Peyer's patch (tissue), 4 donors: ENCODE measurements at regions not wholly inside any gene's neighbourhood (a gene's known extent, or its start where the extent isn't known, plus 50 kb on each side); places are given as distances from the start of the nearest gene placed in this dataset.

Experiments
- DNase-seq, 3 donors: peaks; one replicate each; pipeline ENCODE4 v3.0.0-alpha.2; 2017 to 2019
- H3K27ac ChIP-seq, 4 donors: fragments of 200-600 bp; sonication (generic); one replicate each; pipeline ENCODE4 v1.5.1; 2016 to 2019
- H3K27me3 ChIP-seq, 2 donors: fragments of 200-600 bp; sonication (generic); one replicate each; pipeline ENCODE4 v1.5.1; 2019
- H3K36me3 ChIP-seq, 3 donors: fragments of 200-600 bp; sonication (generic); one replicate each; pipeline ENCODE4 v1.5.1; 2016 to 2019
- H3K4me1 ChIP-seq, 4 donors: fragments of 200-600 bp; sonication (generic); one replicate each; pipeline ENCODE4 v1.5.1; 2016 to 2019
- H3K4me3 ChIP-seq, 4 donors: fragments of 200-600 bp; sonication (generic); 1 replicate in 3 of 4; 2 replicates in 1 of 4; pipeline ENCODE4 v1.5.1; 2016 to 2019; ENCODE audit warnings: mild to moderate bottlenecking in 1 of 4
- H3K9me3 ChIP-seq, 4 donors: fragments of 200-600 bp; sonication (generic); one replicate each; pipeline ENCODE4 v1.5.1; 2016 to 2019; ENCODE audit warnings: mild to moderate bottlenecking in 1 of 4
- CTCF ChIP-seq, 6 experiments: fragments of 450-650 bp in 4 of 6; fragments of 200-600 bp in 2 of 6; sonication (generic) in 1 of 6; IDR thresholded peaks; one replicate each; pipeline ENCODE4 v1.5.1; 2017 to 2019; ENCODE audit warnings: antibody characterized with exemption in 6 of 6, mild to moderate bottlenecking in 3 of 6, moderate library complexity in 1 of 6
- POLR2A ChIP-seq, 2 donors: fragments of 450-650 bp; IDR thresholded peaks; one replicate each; pipeline ENCODE4 v1.5.1; 2017; ENCODE audit warnings: antibody characterized with exemption in 2 of 2, mild to moderate bottlenecking in 2 of 2, moderate library complexity in 2 of 2

- DNase-seq, result no peak
- no peak for TF ChIP-seq POLR2A (IDR thresholded peaks at IDR 0.05)
- TF ChIP-seq CTCF (IDR thresholded peaks at IDR 0.05), result no peak
These were observed 552.5 kb downstream of the BCKDHB start for GRCh38 chr6:80658926-80659325.

GRCh38 chr6:80647156-80647555 lies 540.7 kb downstream of the BCKDHB start:
- no peak for TF ChIP-seq CTCF (IDR thresholded peaks at IDR 0.05)
- no peak for TF ChIP-seq POLR2A (IDR thresholded peaks at IDR 0.05)
- Histone ChIP-seq H3K27ac (no peak overlapping the region), H3K36me3 (no peaks in the 10 kb centered on the region), H3K27me3 (no peaks in the 10 kb centered on the region), H3K4me1 (no peaks in the 10 kb centered on the region), H3K4me3 (no peak overlapping the region), H3K9me3 (no peaks in the 10 kb centered on the region)
- DNase-seq, result no peak

More at GRCh38 chr6:80658926-80659325, 552.5 kb downstream of the BCKDHB start:
- no peaks in the 10 kb centered on the region for H3K4me1 ChIP-seq
- H3K36me3 ChIP-seq, result no peaks in the 10 kb centered on the region
- H3K4me3 ChIP-seq, result no peak overlapping the region
- H3K27ac ChIP-seq, result no peak overlapping the region
- no peaks in the 10 kb centered on the region for H3K9me3 ChIP-seq
- H3K27me3 ChIP-seq, result no peaks in the 10 kb centered on the region

- Histone ChIP-seq H3K4me1 (no peaks in the 10 kb centered on the region), H3K4me3 (no peak overlapping the region), H3K27ac (no peak overlapping the region), H3K27me3 (no peaks in the 10 kb centered on the region), H3K9me3 (no peaks in the 10 kb centered on the region), H3K36me3 (no peaks in the 10 kb centered on the region)
- no peak for DNase-seq
- no peak for TF ChIP-seq POLR2A (IDR thresholded peaks at IDR 0.05)
These were observed 537.4 kb downstream of the BCKDHB start for GRCh38 chr6:80643881-80644280.

- Histone ChIP-seq H3K9me3 (no peaks in the 10 kb centered on the region), H3K27ac (no peak overlapping the region), H3K4me3 (no peak overlapping the region), H3K36me3 (no peaks in the 10 kb centered on the region), H3K27me3 (no peaks in the 10 kb centered on the region), H3K4me1 (no peaks in the 10 kb centered on the region)
- TF ChIP-seq POLR2A (IDR thresholded peaks at IDR 0.05) (no peak), CTCF (IDR thresholded peaks at IDR 0.05) (no peak)
- DNase-seq, result no peak
These were observed 536.0 kb downstream of the BCKDHB start for GRCh38 chr6:80642452-80642851.

- Histone ChIP-seq H3K4me3 (no peak overlapping the region), H3K4me1 (no peaks in the 10 kb centered on the region), H3K27me3 (no peaks in the 10 kb centered on the region), H3K9me3 (no peaks in the 10 kb centered on the region), H3K27ac (no peak overlapping the region), H3K36me3 (no peaks in the 10 kb centered on the region)
- TF ChIP-seq POLR2A (IDR thresholded peaks at IDR 0.05) (no peak), CTCF (IDR thresholded peaks at IDR 0.05) (no peak)
- no peak for DNase-seq
These were observed 535.1 kb downstream of the BCKDHB start for GRCh38 chr6:80641591-80641990.

GRCh38 chr6:80640176-80640575 lies 533.7 kb downstream of the BCKDHB start:
- TF ChIP-seq POLR2A (IDR thresholded peaks at IDR 0.05) (no peak), CTCF (IDR thresholded peaks at IDR 0.05) (no peak)
- Histone ChIP-seq H3K27me3 (no peaks in the 10 kb centered on the region), H3K36me3 (no peaks in the 10 kb centered on the region), H3K9me3 (no peaks in the 10 kb centered on the region), H3K4me3 (no peak overlapping the region), H3K27ac (no peak overlapping the region), H3K4me1 (no peaks in the 10 kb centered on the region)
- DNase-seq, result no peak
